Endothelial cell of umbilical vein (primary cell): ENCODE measurements at regions not wholly inside any gene's neighbourhood (a gene's known extent, or its start where the extent isn't known, plus 50 kb on each side); places are given as distances from the start of the nearest gene placed in this dataset.

Experiments used
- BruUV-seq: library from RNA; stranded (reverse); fragments of 400-500 nt; replicated peaks from 2 replicates; lab custom pipeline; 2021; lab: Mats Ljungman, UMichigan
- CTCF ChIA-PET: fragments of 300-600, 350-600 bp; sonication (Branson Sonifier 250); formaldehyde crosslinking; loops from one replicate; lab custom pipeline; 2021; ENCODE audit warnings: antibody characterized with exemption, inconsistent platforms; lab: Charles Lee
- POLR2A ChIA-PET: fragments of 300-600, 350-600 bp; sonication (Branson Sonifier 250); formaldehyde crosslinking; loops from one replicate; lab custom pipeline; 2021; ENCODE audit warnings: antibody characterized with exemption, inconsistent platforms; lab: Charles Lee
- DNase-seq: peaks from one replicate; pipeline ENCODE4 v3.0.0-alpha.2; 2011; ENCODE audit warnings: low read depth, low spot score
- FAIRE-seq: peaks from 2 replicates; lab custom pipeline; 2011; peaks lifted over from hg19 to GRCh38; lab: Jason Lieb, UNC
- H2AFZ ChIP-seq: 2 replicates; pipeline ENCODE4 v1.6.0; 2012; ENCODE audit warnings: low read depth, low read length, control low read depth, inconsistent platforms
- H3K27ac ChIP-seq: 2 replicates; pipeline ENCODE4 v1.5.1; 2011; ENCODE audit warnings: low read depth, mild to moderate bottlenecking, control low read depth, low read length, moderate library complexity; ENCODE audit not compliant: insufficient read depth
- H3K27me3 ChIP-seq, 2 experiments: 2 replicates each; pipeline versions ENCODE4 v1.6.0 to v1.6.1; 2011; ENCODE audit warnings: low read length in 2 of 2, mixed read lengths in 1 of 2; ENCODE audit not compliant: control insufficient read depth in 2 of 2, insufficient read depth in 2 of 2
- H3K36me3 ChIP-seq, 2 experiments: 2 replicates in 1 of 2; 3 replicates in 1 of 2; pipeline ENCODE4 v1.5.1; 2011; ENCODE audit warnings: low read length in 2 of 2, mild to moderate bottlenecking in 1 of 2, moderate library complexity in 1 of 2; ENCODE audit not compliant: control insufficient read depth in 2 of 2, insufficient read depth in 2 of 2; ENCODE audit errors: extremely low read depth in 1 of 2
- H3K4me1 ChIP-seq: 3 replicates; pipeline ENCODE4 v1.5.1; 2011; ENCODE audit warnings: mild to moderate bottlenecking, low read length; ENCODE audit not compliant: control insufficient read depth, insufficient read depth; ENCODE audit errors: extremely low read depth
- H3K4me2 ChIP-seq: 2 replicates; pipeline ENCODE4 v1.6.1; 2011; ENCODE audit warnings: low read length, control low read depth, mixed read lengths; ENCODE audit not compliant: insufficient read depth
- H3K4me3 ChIP-seq, 3 experiments: fragments of 200-600 bp in 1 of 3; sonication (generic), shearing (Covaris generic) in 1 of 3; replicated peaks in 1 of 3; 2 replicates each; pipeline ENCODE4 v1.5.1; 2011 to 2016; ENCODE audit warnings: control low read depth in 3 of 3, low read length in 3 of 3, mild to moderate bottlenecking in 2 of 3, inconsistent platforms in 1 of 3, low read depth in 1 of 3, moderate library complexity in 1 of 3; ENCODE audit not compliant: insufficient read depth in 1 of 3
- H3K79me2 ChIP-seq: 2 replicates; pipeline ENCODE4 v1.6.0; 2012; ENCODE audit warnings: low read length, inconsistent platforms; ENCODE audit not compliant: control insufficient read depth, insufficient read depth
- H3K9ac ChIP-seq: replicated peaks from 2 replicates; pipeline ENCODE3; 2011; ENCODE audit warnings: low read length, control low read depth; ENCODE audit not compliant: insufficient read depth; ENCODE audit errors: extremely low read depth
- H3K9me1 ChIP-seq: replicated peaks from 3 replicates; pipeline ENCODE4 v1.6.0; 2011; ENCODE audit warnings: mild to moderate bottlenecking, low read length; ENCODE audit not compliant: control insufficient read depth, insufficient read depth; ENCODE audit errors: extremely low read depth
- H3K9me3 ChIP-seq: replicated peaks from 2 replicates; pipeline ENCODE4 v1.5.1; 2012; ENCODE audit warnings: low read length, inconsistent platforms; ENCODE audit not compliant: control insufficient read depth, insufficient read depth
- H4K20me1 ChIP-seq: replicated peaks from 2 replicates; pipeline ENCODE3; 2011; ENCODE audit warnings: mild to moderate bottlenecking, low read length; ENCODE audit not compliant: control insufficient read depth, insufficient read depth; ENCODE audit errors: extremely low read depth
- EZH2 ChIP-seq: IDR thresholded peaks from 2 replicates; pipeline ENCODE4 v1.6.1; 2012; ENCODE audit warnings: borderline replicate concordance, low read depth, mild to moderate bottlenecking, moderate library complexity, low read length, inconsistent platforms; ENCODE audit not compliant: severe bottlenecking
- FOS ChIP-seq: IDR thresholded peaks from 2 replicates; pipeline ENCODE4 v1.6.1; 2011; ENCODE audit warnings: mild to moderate bottlenecking, low read length, moderate library complexity, borderline replicate concordance; ENCODE audit not compliant: insufficient read depth
- GATA2 ChIP-seq: IDR thresholded peaks from 2 replicates; pipeline ENCODE4 v1.7.0; 2011; ENCODE audit warnings: low read depth, mild to moderate bottlenecking, moderate library complexity, mixed read lengths, low read length; ENCODE audit not compliant: insufficient read length, insufficient read depth
- JUN ChIP-seq: IDR thresholded peaks from 2 replicates; pipeline ENCODE4 v1.6.1; 2011; ENCODE audit warnings: borderline replicate concordance, low read depth; ENCODE audit not compliant: insufficient read length, insufficient read depth
- MAX ChIP-seq: IDR thresholded peaks from 2 replicates; pipeline ENCODE4 v1.6.1; 2011; ENCODE audit not compliant: insufficient read depth, insufficient read length
- MYC ChIP-seq: IDR thresholded peaks from one replicate; pipeline ENCODE4 v1.6.1; 2011; ENCODE audit warnings: mild to moderate bottlenecking, low read depth, low read length
- POLR2A ChIP-seq: IDR thresholded peaks from 2 replicates; pipeline ENCODE4 v1.6.1; 2012; ENCODE audit warnings: low read depth, mild to moderate bottlenecking, control low read depth, low read length
- POLR2AphosphoS5 ChIP-seq: IDR thresholded peaks from 2 replicates; pipeline ENCODE4 v1.6.1; 2012; ENCODE audit warnings: low read depth, mild to moderate bottlenecking, control low read depth, low read length, moderate library complexity; ENCODE audit not compliant: insufficient read depth
- dilution Hi-C: fragments of 300-500 bp; cut with MboI; formaldehyde crosslinking; loops from one replicate; pipeline ENCODE4 v1.15.0; 2019; ENCODE audit warnings: low sequenced_read_pairs; ENCODE audit not compliant: extremely low pct_ligation_motif_present
- intact Hi-C: fragments of 100-400 bp; cut with micrococcal nuclease; formaldehyde crosslinking; loops from one replicate; pipeline ENCODE4 v1.10.0; 2022
- TF ChIP-seq, protein P1 (sequence below), 2 donors: IDR thresholded peaks; 1 replicate in 1 of 2; 2 replicates in 1 of 2; pipeline ENCODE4 v1.5.1; 2011; ENCODE audit warnings: low read length in 2 of 2, mild to moderate bottlenecking in 2 of 2, moderate library complexity in 2 of 2, control low read depth in 1 of 2, inconsistent platforms in 1 of 2, low read depth in 1 of 2; ENCODE audit not compliant: insufficient read depth in 1 of 2; ENCODE audit errors: extremely low read depth in 1 of 2

- DNase-seq: no peak
- no peak for FAIRE-seq
- Histone ChIP-seq H3K4me1 (peaks cover 6% of the 10 kb centered on the region), H3K27me3 (peaks cover 6 to 17% of the 10 kb centered on the region in 2 experiments), H3K79me2 (no peaks in the 10 kb centered on the region), H3K4me2 (no peak overlapping the region), H3K9ac (no peak overlapping the region), H2AFZ (no peak overlapping the region), H3K4me3 (no peak overlapping the region), H3K9me3 (no peaks in the 10 kb centered on the region), H3K36me3 (no peaks in the 10 kb centered on the region), H4K20me1 (no peaks in the 10 kb centered on the region), H3K9me1 (no peaks in the 10 kb centered on the region), H3K27ac (no peak overlapping the region)
- TF ChIP-seq JUN (no peak), POLR2AphosphoS5 (no peak), MYC (no peak), GATA2 (no peak), FOS (no peak), POLR2A (no peak), EZH2 (no peak), MAX (no peak)
- TF ChIP-seq, protein P1, sequence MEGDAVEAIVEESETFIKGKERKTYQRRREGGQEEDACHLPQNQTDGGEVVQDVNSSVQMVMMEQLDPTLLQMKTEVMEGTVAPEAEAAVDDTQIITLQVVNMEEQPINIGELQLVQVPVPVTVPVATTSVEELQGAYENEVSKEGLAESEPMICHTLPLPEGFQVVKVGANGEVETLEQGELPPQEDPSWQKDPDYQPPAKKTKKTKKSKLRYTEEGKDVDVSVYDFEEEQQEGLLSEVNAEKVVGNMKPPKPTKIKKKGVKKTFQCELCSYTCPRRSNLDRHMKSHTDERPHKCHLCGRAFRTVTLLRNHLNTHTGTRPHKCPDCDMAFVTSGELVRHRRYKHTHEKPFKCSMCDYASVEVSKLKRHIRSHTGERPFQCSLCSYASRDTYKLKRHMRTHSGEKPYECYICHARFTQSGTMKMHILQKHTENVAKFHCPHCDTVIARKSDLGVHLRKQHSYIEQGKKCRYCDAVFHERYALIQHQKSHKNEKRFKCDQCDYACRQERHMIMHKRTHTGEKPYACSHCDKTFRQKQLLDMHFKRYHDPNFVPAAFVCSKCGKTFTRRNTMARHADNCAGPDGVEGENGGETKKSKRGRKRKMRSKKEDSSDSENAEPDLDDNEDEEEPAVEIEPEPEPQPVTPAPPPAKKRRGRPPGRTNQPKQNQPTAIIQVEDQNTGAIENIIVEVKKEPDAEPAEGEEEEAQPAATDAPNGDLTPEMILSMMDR (IDR thresholded peaks at IDR 0.05; ENCODE audit: extremely low read depth in 1 of 2, insufficient read depth in 1 of 2, low read depth in 1 of 2, low read length in 2 of 2): no peak
- dilution Hi-C loops: no loop called here
- CTCF ChIA-PET: interaction anchor here (0.7 to 1.8 kb wide), 3 partner anchors 61 to 106 kb away, joined by 3 to 4 read pairs (median 3); no protein-coding TSS in a partner anchor
- POLR2A ChIA-PET: no interaction called here
- BruUV-seq: no TSS peak
- intact Hi-C loops: no loop called here
Measured at GRCh38 chr2:45067859-45068570, 58.8 kb upstream of the SIX2 start.
